ENCODE measurements at regions not wholly inside any gene's neighbourhood (a gene's known extent, or its start where the extent isn't known, plus 50 kb on each side); places are given as distances from the start of the nearest gene placed in this dataset.

DNA sequence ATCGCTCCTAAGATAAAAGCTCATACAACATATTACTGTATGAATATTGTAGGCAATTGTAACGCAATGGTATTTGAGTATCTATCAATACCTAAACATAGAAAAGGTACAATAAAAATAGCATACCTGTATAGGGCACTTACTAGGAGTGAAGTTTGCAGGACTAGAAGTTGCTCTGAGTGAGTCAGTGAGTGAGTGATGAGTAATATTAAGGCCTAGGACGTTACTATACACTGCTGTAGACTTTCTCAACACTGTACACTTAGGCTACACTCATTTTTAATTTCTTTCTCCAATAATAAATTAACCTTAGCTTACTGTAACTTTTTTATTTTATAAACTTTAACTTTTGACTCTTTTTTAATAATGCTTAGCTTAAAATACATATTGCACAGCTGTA is 546.9 kb downstream of the HACE1 start:
- TF ChIP-seq BHLHE40 (IDR thresholded peaks at IDR 0.05; ENCODE audit: low read length): no peak
- TF ChIP-seq, protein P1, sequence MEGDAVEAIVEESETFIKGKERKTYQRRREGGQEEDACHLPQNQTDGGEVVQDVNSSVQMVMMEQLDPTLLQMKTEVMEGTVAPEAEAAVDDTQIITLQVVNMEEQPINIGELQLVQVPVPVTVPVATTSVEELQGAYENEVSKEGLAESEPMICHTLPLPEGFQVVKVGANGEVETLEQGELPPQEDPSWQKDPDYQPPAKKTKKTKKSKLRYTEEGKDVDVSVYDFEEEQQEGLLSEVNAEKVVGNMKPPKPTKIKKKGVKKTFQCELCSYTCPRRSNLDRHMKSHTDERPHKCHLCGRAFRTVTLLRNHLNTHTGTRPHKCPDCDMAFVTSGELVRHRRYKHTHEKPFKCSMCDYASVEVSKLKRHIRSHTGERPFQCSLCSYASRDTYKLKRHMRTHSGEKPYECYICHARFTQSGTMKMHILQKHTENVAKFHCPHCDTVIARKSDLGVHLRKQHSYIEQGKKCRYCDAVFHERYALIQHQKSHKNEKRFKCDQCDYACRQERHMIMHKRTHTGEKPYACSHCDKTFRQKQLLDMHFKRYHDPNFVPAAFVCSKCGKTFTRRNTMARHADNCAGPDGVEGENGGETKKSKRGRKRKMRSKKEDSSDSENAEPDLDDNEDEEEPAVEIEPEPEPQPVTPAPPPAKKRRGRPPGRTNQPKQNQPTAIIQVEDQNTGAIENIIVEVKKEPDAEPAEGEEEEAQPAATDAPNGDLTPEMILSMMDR (IDR thresholded peaks at IDR 0.05 in 2 of 3, conservative IDR thresholded peaks at IDR 0.05 in 1 of 3; ENCODE audit: insufficient read depth in 2 of 3, low read depth in 1 of 3, low read length in 3 of 3): no peak
